ENCODE measurements at regions not wholly inside any gene's neighbourhood (a gene's known extent, or its start where the extent isn't known, plus 50 kb on each side); places are given as distances from the start of the nearest gene placed in this dataset.
A peak's percentile ranks its signal among the peaks of the same experiment; 100 is the strongest.

DNA sequence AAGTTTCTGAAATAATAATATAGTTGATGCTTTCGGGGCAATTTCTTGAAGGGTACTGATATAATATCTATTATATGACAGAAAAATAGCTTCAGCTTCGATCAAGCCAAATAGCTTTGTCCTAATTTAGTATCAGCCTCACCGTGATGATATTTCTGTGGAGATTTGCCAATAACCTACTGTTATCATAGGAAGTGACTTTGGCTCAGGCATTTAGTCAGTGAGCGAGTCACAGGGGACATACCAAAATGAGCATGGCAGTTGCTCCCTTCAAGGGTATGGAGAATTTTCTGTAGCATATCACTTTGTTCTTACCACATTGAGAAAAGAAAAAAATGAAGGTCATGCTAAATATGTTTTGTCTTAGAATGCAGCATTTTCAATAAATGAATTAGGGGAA, 767.6 kb upstream of the SLITRK1 start:
- H3K27ac ChIP-seq = no peak overlapping the region
- H3K4me3 ChIP-seq = no peak overlapping the region
- peaks cover 0 to 8% of the 10 kb centered on the region in 2 donors for H3K4me1 ChIP-seq (replicated peaks in 1 of 2)
- in situ Hi-C loops (cut with MboI; ENCODE audit: low pct_unique_long_range_greater_than_20kb in 2 of 9, low sequenced_read_pairs in 9 of 9, unreplicated experiment in 9 of 9) = no loop called here
- ATAC-seq (replicated peaks in 6 of 8) = no peak
- WGBS, 10 experiments = 18 to 100% (median 86%) methylated on average over 1 to 4 of the region's 4 CpGs

GRCh38 chr13:84648069-84648640, 765.9 kb upstream of the SLITRK1 start:
- WGBS, 10 experiments = 6 to 100% (median 87%) methylated on average over 1 to 2 of the region's 2 CpGs
- no peak overlapping the region for H3K27ac ChIP-seq
- no peak for ATAC-seq (replicated peaks in 6 of 8)
- peaks cover 0 to 8% of the 10 kb centered on the region in 2 donors for H3K4me1 ChIP-seq (replicated peaks in 1 of 2)
- no peak overlapping the region for H3K4me3 ChIP-seq
- in situ Hi-C loops (cut with MboI; ENCODE audit: low pct_unique_long_range_greater_than_20kb in 2 of 9, low sequenced_read_pairs in 9 of 9, unreplicated experiment in 9 of 9) = no loop called here

GRCh38 chr13:84646957-84647356, 764.7 kb upstream of the SLITRK1 start:
- no peak overlapping the region for H3K4me3 ChIP-seq
- H3K4me1 ChIP-seq (replicated peaks in 1 of 2) = peaks cover 0 to 8% of the 10 kb centered on the region in 2 donors
- H3K27ac ChIP-seq = no peak overlapping the region
- in situ Hi-C loops (cut with MboI; ENCODE audit: low pct_unique_long_range_greater_than_20kb in 2 of 9, low sequenced_read_pairs in 9 of 9, unreplicated experiment in 9 of 9) = no loop called here
- peak in 5 of 8 experiments; percentile 57 to 96 (median 66) for ATAC-seq (replicated peaks in 6 of 8)
- 0 to 89% (median 77%) methylated on average over 1 to 3 of the region's 3 CpGs; no CpG with 5 or more reads in 1 of the 10 experiments for WGBS, 10 experiments

- 0 to 100% (median 73%) methylated on average over 1 to 4 of the region's 4 CpGs; no CpG with 5 or more reads in 1 of the 10 experiments for WGBS, 10 experiments
These were observed 763.1 kb upstream of the SLITRK1 start for GRCh38 chr13:84645196-84646012.

GRCh38 chr13:84641491-84641890, 759.2 kb upstream of the SLITRK1 start:
- ATAC-seq (replicated peaks in 6 of 8) = no peak
- peaks cover 0 to under 1% of the 10 kb centered on the region in 2 donors for H3K4me1 ChIP-seq (replicated peaks in 1 of 2)
- H3K27ac ChIP-seq = no peak overlapping the region
- WGBS, 10 experiments = 17 to 88% (median 20%) methylated on average over 1 of the region's 1 CpG; no CpG with 5 or more reads in 5 of the 10 experiments
- in situ Hi-C loops (cut with MboI; ENCODE audit: low pct_unique_long_range_greater_than_20kb in 2 of 9, low sequenced_read_pairs in 9 of 9, unreplicated experiment in 9 of 9) = no loop called here
- no peak overlapping the region for H3K4me3 ChIP-seq

More at GRCh38 chr13:84645196-84646012, 763.1 kb upstream of the SLITRK1 start:
- ATAC-seq (replicated peaks in 6 of 8) = peak in 2 of 8 experiments; percentile 58 to 79
- no peak overlapping the region for H3K27ac ChIP-seq
- no peak overlapping the region for H3K4me3 ChIP-seq
- in situ Hi-C loops (cut with MboI; ENCODE audit: low pct_unique_long_range_greater_than_20kb in 2 of 9, low sequenced_read_pairs in 9 of 9, unreplicated experiment in 9 of 9) = no loop called here
- peaks cover 0 to 8% of the 10 kb centered on the region in 2 donors for H3K4me1 ChIP-seq (replicated peaks in 1 of 2)

DNA sequence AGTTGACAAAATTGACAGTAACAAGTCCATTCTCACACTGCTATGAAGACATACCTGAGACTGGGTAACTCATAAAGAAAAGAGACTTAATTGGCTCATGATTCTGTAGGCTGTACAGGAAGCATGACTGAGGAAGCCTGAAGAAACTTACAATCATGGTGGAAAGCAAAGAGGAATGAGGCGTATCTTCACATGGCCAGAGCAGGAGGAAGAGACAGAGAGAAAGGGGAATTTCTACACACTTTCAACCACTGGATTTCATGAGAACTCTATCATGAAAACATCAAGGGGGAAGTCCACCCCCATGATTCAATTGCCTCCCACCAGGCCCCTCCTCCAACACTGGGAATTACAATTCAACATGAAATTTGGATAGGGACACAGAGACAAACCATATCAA, 758.4 kb upstream of the SLITRK1 start:
- Histone ChIP-seq H3K4me3 (no peak overlapping the region), H3K4me1 (replicated peaks in 1 of 2) (no peaks in the 10 kb centered on the region), H3K27ac (no peak overlapping the region)
- no peak for ATAC-seq (replicated peaks in 6 of 8)
- WGBS, 10 experiments = 29 to 100% (median 90%) methylated on average over 1 of the region's 1 CpG; no CpG with 5 or more reads in 3 of the 10 experiments
- in situ Hi-C loops (cut with MboI; ENCODE audit: low pct_unique_long_range_greater_than_20kb in 2 of 9, low sequenced_read_pairs in 9 of 9, unreplicated experiment in 9 of 9) = no loop called here

DNA sequence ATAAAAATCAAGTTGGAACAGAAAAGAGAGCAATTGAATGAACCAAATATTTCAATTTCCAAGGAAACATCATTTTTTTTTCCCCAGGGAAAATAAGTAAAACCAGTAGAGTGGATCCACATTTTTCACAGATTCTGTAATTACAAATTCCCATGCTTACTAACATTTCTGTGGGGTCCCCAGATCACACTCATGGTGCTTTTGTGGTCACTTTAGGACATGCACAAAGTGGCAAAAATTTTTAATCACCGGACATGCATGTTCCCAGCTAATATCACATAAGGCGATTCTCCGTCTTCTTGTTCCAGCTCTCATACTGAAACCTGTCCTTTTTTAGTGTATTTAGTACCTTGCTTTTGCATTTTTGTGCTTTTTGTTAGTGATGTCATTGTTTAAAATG, 748.2 kb upstream of the SLITRK1 start:
- no peak for ATAC-seq (replicated peaks in 6 of 8)
- Histone ChIP-seq H3K27ac (no peak overlapping the region), H3K4me3 (no peak overlapping the region), H3K4me1 (replicated peaks in 1 of 2) (no peaks in the 10 kb centered on the region)
- 8 to 100% (median 97%) methylated on average over 1 to 3 of the region's 3 CpGs; no CpG with 5 or more reads in 1 of the 10 experiments for WGBS, 10 experiments
- in situ Hi-C loops (cut with MboI; ENCODE audit: low pct_unique_long_range_greater_than_20kb in 2 of 9, low sequenced_read_pairs in 9 of 9, unreplicated experiment in 9 of 9) = no loop called here

DNA sequence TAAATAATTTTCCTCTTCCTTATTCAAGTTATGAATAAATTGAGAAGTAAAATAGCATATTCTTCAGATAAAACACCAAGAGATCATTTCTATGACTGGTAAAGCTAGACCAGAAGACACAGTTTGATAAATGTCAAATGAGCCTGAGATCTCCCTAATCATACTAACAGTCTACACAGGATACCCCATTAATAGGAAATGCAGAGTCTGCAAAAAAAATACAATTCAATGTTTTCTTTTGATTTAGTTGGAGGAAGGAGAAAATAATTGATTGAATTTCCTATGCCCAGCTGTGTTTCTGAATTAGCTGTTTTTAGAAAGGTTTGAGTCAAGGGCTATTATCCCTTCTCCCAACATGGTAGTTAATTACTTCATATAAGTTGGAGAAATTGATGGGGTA, 734.6 kb upstream of the SLITRK1 start:
- in situ Hi-C loops (cut with MboI; ENCODE audit: low pct_unique_long_range_greater_than_20kb in 2 of 9, low sequenced_read_pairs in 9 of 9, unreplicated experiment in 9 of 9) = no loop called here
- Histone ChIP-seq H3K27ac (no peak overlapping the region), H3K4me1 (replicated peaks in 1 of 2) (peaks cover 0 to 9% of the 10 kb centered on the region in 2 donors), H3K4me3 (no peak overlapping the region)
- ATAC-seq (replicated peaks in 6 of 8) = peak in 3 of 8 experiments; percentile 21 to 36 (median 27)

GRCh38 chr13:84609716-84610115, 727.4 kb upstream of the SLITRK1 start:
- in situ Hi-C loops (cut with MboI; ENCODE audit: low pct_unique_long_range_greater_than_20kb in 2 of 9, low sequenced_read_pairs in 9 of 9, unreplicated experiment in 9 of 9) = no loop called here
- ATAC-seq (replicated peaks in 6 of 8) = peak in 3 of 8 experiments; percentile 42 to 77 (median 46)
- no peak overlapping the region for H3K27ac ChIP-seq
- no peaks in the 10 kb centered on the region for H3K4me1 ChIP-seq (replicated peaks in 1 of 2)
- 0 to 100% (median 55%) methylated on average over 1 of the region's 1 CpG; no CpG with 5 or more reads in 2 of the 10 experiments for WGBS, 10 experiments
- H3K4me3 ChIP-seq = no peak overlapping the region

DNA sequence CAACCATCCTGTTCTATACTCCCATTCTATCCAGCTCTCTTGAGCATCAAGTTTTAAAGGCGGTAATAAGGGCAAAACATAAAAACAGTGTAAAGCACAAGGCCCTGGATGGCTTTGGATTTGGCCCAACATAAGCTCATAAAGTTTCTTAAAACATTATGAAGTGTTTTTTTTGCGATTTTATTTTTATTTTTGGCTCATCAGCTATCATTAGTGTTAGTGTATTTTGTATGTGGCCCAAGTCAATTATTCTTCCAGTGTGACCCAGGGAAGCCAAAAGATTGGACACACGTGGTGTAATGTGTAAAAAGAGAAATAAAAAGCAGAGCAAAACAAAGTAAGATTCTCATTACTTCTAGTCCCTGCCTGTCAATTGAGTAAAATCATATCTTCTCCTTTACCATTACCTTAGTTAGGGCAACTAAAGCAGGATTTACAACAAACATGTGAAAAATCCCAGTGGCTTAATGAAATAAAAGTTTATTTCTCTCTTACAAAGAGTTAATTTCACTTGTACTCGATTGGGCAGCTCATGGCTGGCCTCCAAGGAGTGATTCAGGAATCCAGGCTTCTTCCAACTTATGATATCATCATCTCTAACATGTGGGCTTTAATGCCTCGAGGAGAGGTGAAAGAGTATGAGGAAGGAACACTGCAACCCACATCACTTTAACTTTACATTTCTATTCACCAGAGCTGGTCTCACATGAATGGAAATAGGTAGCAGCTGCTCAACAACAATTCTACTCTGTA, 725.2 kb upstream of the SLITRK1 start:
- Histone ChIP-seq H3K4me1 (replicated peaks in 1 of 2) (no peaks in the 10 kb centered on the region), H3K27ac (no peak overlapping the region), H3K4me3 (no peak overlapping the region)
- 0 to 88% (median 74%) methylated on average over 1 to 5 of the region's 5 CpGs for WGBS, 10 experiments
- in situ Hi-C loops (cut with MboI; ENCODE audit: low pct_unique_long_range_greater_than_20kb in 2 of 9, low sequenced_read_pairs in 9 of 9, unreplicated experiment in 9 of 9) = no loop called here
- ATAC-seq (replicated peaks in 6 of 8) = peak in 1 of 8 experiments; percentile 42

- H3K27ac ChIP-seq = no peak overlapping the region
- H3K4me1 ChIP-seq (replicated peaks in 1 of 2) = no peaks in the 10 kb centered on the region
- in situ Hi-C loops (cut with MboI; ENCODE audit: low pct_unique_long_range_greater_than_20kb in 2 of 9, low sequenced_read_pairs in 9 of 9, unreplicated experiment in 9 of 9) = no loop called here
- ATAC-seq (replicated peaks in 6 of 8) = no peak
- H3K4me3 ChIP-seq = no peak overlapping the region
These were observed 724.3 kb upstream of the SLITRK1 start for GRCh38 chr13:84606616-84607015.

DNA sequence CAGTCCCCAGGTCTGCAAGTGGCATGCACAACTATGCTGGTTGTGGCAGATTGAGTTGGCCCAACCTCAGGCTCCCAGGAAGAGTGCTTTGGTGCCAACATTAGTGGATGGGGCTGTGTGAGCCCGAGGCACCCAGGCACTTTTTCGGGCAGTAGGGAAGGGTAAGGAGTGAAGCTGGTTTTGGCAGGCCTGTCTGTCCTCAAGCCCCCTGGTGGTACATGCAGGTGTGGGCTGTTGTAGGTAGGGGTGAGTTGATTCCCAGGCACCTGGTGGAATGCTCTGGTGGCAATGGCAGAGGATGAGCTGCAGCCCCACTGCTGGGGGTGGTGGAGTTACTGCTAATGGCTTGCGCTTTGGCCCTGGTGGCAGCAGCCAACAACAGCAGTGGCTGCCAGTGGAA, 723.7 kb upstream of the SLITRK1 start:
- no peak for ATAC-seq (replicated peaks in 6 of 8)
- Histone ChIP-seq H3K4me1 (replicated peaks in 1 of 2) (no peaks in the 10 kb centered on the region), H3K4me3 (no peak overlapping the region), H3K27ac (no peak overlapping the region)
- in situ Hi-C loops (cut with MboI; ENCODE audit: low pct_unique_long_range_greater_than_20kb in 2 of 9, low sequenced_read_pairs in 9 of 9, unreplicated experiment in 9 of 9) = no loop called here
- WGBS, 10 experiments = 57 to 100% (median 60%) methylated on average over 1 of the region's 3 CpGs; no CpG with 5 or more reads in 7 of the 10 experiments

DNA sequence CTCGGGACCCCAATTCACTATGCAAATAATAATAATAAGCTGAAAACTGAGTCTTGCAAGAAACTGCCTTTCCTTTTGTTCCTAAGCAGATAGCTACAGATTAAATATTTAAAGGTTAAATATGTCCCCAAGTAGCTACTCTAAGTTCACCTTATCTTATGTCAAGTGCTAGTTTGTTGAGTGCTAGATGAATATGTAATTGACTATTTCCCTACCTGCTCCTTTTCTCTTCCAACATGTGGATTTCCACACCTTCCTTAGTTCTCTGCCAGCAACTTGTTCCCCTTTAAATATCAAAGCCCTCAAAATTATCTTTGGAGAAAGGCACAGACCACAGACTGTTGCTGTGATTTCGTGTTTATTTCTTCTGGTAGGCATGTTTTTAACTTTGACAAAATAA, 709.2 kb upstream of the SLITRK1 start:
- WGBS, 10 experiments = 0 to 83% (median 62%) methylated on average over 1 to 2 of the region's 2 CpGs
- H3K4me1 ChIP-seq (replicated peaks in 1 of 2) = no peaks in the 10 kb centered on the region
- no peak for ATAC-seq (replicated peaks in 6 of 8)
- H3K4me3 ChIP-seq = no peak overlapping the region
- in situ Hi-C loops (cut with MboI; ENCODE audit: low pct_unique_long_range_greater_than_20kb in 2 of 9, low sequenced_read_pairs in 9 of 9, unreplicated experiment in 9 of 9) = no loop called here
- H3K27ac ChIP-seq = no peak overlapping the region

Measured in motor neuron (in vitro differentiated cells).